Epithelial cell of esophagus (primary cell): ENCODE measurements at regions not wholly inside any gene's neighbourhood (a gene's known extent, or its start where the extent isn't known, plus 50 kb on each side); places are given as distances from the start of the nearest gene placed in this dataset.

Experiments
- DNase-seq: peaks from one replicate; pipeline ENCODE4 v3.0.0; 2010; ENCODE audit warnings: low read depth
- H3K4me3 ChIP-seq: 2 replicates; pipeline ENCODE4 v1.5.1; 2011; ENCODE audit warnings: mild to moderate bottlenecking, low read length, control low read depth
- TF ChIP-seq, protein P1 (sequence below): IDR thresholded peaks from 2 replicates; pipeline ENCODE4 v1.5.1; 2011; ENCODE audit warnings: low read depth, mild to moderate bottlenecking, low read length, control low read depth, inconsistent platforms; ENCODE audit not compliant: insufficient read depth; ENCODE audit errors: missing control alignments

- DNase-seq = peak; percentile 60
- H3K4me3 ChIP-seq = no peak overlapping the region
- TF ChIP-seq, protein P1, sequence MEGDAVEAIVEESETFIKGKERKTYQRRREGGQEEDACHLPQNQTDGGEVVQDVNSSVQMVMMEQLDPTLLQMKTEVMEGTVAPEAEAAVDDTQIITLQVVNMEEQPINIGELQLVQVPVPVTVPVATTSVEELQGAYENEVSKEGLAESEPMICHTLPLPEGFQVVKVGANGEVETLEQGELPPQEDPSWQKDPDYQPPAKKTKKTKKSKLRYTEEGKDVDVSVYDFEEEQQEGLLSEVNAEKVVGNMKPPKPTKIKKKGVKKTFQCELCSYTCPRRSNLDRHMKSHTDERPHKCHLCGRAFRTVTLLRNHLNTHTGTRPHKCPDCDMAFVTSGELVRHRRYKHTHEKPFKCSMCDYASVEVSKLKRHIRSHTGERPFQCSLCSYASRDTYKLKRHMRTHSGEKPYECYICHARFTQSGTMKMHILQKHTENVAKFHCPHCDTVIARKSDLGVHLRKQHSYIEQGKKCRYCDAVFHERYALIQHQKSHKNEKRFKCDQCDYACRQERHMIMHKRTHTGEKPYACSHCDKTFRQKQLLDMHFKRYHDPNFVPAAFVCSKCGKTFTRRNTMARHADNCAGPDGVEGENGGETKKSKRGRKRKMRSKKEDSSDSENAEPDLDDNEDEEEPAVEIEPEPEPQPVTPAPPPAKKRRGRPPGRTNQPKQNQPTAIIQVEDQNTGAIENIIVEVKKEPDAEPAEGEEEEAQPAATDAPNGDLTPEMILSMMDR = peak; percentile 52
Measured at GRCh38 chr4:177546745-177547144, 104.5 kb upstream of the AGA start.

DNA sequence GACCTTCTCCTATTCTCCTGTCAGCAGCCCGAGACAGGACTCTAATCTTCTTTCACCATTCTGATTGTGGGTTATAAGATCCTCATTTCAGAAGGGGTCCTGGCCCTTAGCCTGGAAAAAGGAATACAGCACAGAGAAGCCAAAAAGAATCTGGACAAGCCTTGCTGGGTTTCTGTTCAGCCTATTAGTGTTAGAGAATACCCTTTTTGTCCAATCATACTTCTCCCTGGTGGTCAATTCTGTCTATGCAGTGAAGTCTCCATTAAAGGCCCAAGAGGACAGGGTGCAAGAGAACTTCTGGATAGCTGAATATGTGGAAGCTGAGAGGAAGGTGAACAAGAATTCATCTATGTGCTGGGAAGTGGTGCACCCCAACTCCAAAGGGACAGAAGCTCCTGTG, 105.7 kb upstream of the AGA start:
- H3K4me3 ChIP-seq = no peak overlapping the region
- DNase-seq = no peak
- TF ChIP-seq, protein P1 = no peak

- H3K4me3 ChIP-seq = no peak overlapping the region
- TF ChIP-seq, protein P1 = peak; percentile 65
- peak; percentile 41 for DNase-seq
Measured at GRCh38 chr4:177555007-177555574, 112.9 kb upstream of the AGA start.

GRCh38 chr4:177557416-177557815, 115.2 kb upstream of the AGA start:
- H3K4me3 ChIP-seq = no peak overlapping the region
- no peak for DNase-seq
- TF ChIP-seq, protein P1 = no peak

DNA sequence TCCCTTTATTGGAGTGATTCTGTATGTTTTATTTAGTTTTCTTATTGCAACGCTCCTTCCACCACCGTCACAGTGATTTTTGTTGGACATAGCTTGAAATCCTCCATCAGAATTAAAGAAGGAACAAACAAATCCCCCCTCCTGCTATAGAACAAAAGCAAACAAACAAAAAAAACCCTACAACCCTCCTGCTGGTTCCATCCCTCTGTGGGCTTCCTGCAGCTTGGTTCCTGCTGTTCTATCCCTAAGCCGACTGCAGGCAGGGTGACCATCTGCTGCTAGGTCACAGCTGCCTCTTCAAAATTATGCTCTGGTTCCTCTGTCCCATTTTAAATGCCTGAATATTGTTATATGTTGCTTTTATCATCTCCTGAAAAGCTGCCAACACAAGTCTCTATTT, 116.8 kb upstream of the AGA start:
- DNase-seq = no peak
- no peak overlapping the region for H3K4me3 ChIP-seq
- TF ChIP-seq, protein P1 = no peak

DNA sequence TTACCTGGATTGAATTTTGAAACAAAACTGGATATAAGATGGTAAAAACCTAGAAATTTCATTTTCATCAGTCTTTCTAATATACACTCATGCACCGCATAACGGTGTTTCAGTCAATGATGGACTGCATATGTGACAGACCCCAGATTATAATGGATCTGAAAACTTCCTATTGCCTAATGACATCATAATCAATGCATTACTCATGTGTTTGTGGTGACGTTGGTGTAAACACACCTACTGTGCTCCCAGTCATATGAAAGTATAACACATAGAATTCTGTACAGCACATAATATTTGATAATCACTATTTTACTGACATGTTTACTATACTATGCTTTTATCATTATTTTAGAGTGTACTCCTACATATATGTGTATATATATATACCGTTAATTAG, 119.9 kb upstream of the AGA start:
- DNase-seq = no peak
- TF ChIP-seq, protein P1 = no peak
- H3K4me3 ChIP-seq = no peak overlapping the region

DNA sequence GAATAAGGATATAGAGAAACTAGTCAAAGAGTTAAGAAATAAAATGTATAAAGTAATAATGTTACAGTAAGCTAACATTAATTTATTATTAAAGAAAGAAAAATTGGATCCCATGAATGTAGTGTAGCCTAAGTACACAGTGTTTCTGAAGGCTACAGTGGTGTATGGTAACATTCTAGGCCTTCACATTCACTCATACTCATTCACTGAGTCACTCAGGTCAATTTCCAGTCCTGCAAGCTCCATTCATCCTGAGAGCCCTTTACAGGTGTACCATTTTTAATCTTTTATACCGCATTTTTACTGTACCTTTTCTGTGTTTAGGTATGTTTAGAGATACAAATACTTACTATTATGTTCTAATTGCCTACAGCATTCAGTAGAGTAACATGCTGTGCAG, 120.6 kb upstream of the AGA start:
- no peak overlapping the region for H3K4me3 ChIP-seq
- TF ChIP-seq, protein P1 = no peak
- DNase-seq = peak; percentile 59
